GM23338 (cell line): ENCODE measurements at regions not wholly inside any gene's neighbourhood (a gene's known extent, or its start where the extent isn't known, plus 50 kb on each side); places are given as distances from the start of the nearest gene placed in this dataset.

Experiments
- ATAC-seq: fragments of 200-7000 bp; cut with Tn5 transposase; 3 replicates; pipeline ENCODE4 v1.9.1; 2020
- DNase-seq: peaks from one replicate; pipeline ENCODE4 v3.0.0-alpha.2; 2015; ENCODE audit warnings: low spot score
- H2AFZ ChIP-seq: fragments of 200-600 bp; sonication (generic); 2 replicates; pipeline ENCODE4 v1.8.0; 2016; ENCODE audit warnings: antibody characterized with exemption, mild to moderate bottlenecking, moderate library complexity
- H3F3A ChIP-seq: fragments of 200-600 bp; sonication (generic); replicated peaks from 2 replicates; pipeline ENCODE4 v1.8.0; 2017; ENCODE audit warnings: antibody characterized with exemption, mixed run types, low read depth
- H3K27ac ChIP-seq: fragments of 200-600 bp; sonication (generic); 2 replicates; pipeline ENCODE4 v1.6.1; 2016; ENCODE audit warnings: low read depth
- H3K27me3 ChIP-seq: fragments of 200-600 bp; sonication (generic); 2 replicates; pipeline ENCODE4 v1.8.0; 2016; ENCODE audit warnings: mild to moderate bottlenecking, mixed run types, moderate library complexity; ENCODE audit not compliant: insufficient read depth
- H3K36me3 ChIP-seq: fragments of 200-600 bp; sonication (generic); 2 replicates; pipeline ENCODE4 v1.8.0; 2016; ENCODE audit warnings: mild to moderate bottlenecking; ENCODE audit not compliant: insufficient read depth
- H3K4me1 ChIP-seq: fragments of 200-600 bp; sonication (generic); 2 replicates; pipeline ENCODE4 v1.8.0; 2016; ENCODE audit warnings: mild to moderate bottlenecking, moderate library complexity; ENCODE audit not compliant: insufficient read depth
- H3K4me2 ChIP-seq: fragments of 200-600 bp; sonication (generic); 2 replicates; pipeline ENCODE4 v1.7.1; 2017; ENCODE audit warnings: mixed run types
- H3K4me3 ChIP-seq: fragments of 200-600 bp; sonication (generic); 2 replicates; pipeline ENCODE4 v1.6.1; 2016; ENCODE audit warnings: mixed run types
- H3K79me2 ChIP-seq: fragments of 200-600 bp; sonication (generic); replicated peaks from 2 replicates; pipeline ENCODE4 v1.8.0; 2017; ENCODE audit warnings: mild to moderate bottlenecking; ENCODE audit not compliant: insufficient read depth
- H3K9me2 ChIP-seq: fragments of 200-600 bp; sonication (generic); 2 replicates; pipeline ENCODE4 v1.8.0; 2017; ENCODE audit not compliant: insufficient read depth
- H4K20me1 ChIP-seq: fragments of 200-600 bp; sonication (generic); replicated peaks from 2 replicates; pipeline ENCODE4 v1.8.0; 2017; ENCODE audit warnings: mild to moderate bottlenecking; ENCODE audit not compliant: insufficient read depth
- H3K27ac Mint-ChIP-seq: 2 replicates; pipeline ENCODE4 v1.8.0; 2020; ENCODE audit warnings: inconsistent platforms, mild to moderate bottlenecking, moderate library complexity, mixed read lengths
- H3K27me3 Mint-ChIP-seq: 3 replicates; pipeline ENCODE4 v1.8.0; 2022; ENCODE audit warnings: low read depth, mild to moderate bottlenecking, moderate library complexity, mixed read lengths, inconsistent platforms; ENCODE audit not compliant: insufficient read depth, poor library complexity
- H3K36me3 Mint-ChIP-seq: 3 replicates; pipeline ENCODE4 v1.8.0; 2021; ENCODE audit warnings: low read depth, mild to moderate bottlenecking, inconsistent platforms, moderate library complexity, mixed read lengths
- H3K4me1 Mint-ChIP-seq: 3 replicates; pipeline ENCODE4 v1.8.0; 2020; ENCODE audit warnings: mild to moderate bottlenecking, inconsistent platforms, mixed read lengths
- H3K4me3 Mint-ChIP-seq: 3 replicates; pipeline ENCODE4 v1.8.0; 2021; ENCODE audit warnings: moderate library complexity, mild to moderate bottlenecking, inconsistent platforms, mixed read lengths
- H3K9me3 Mint-ChIP-seq: 3 replicates; pipeline ENCODE4 v1.8.0; 2020; ENCODE audit warnings: moderate library complexity, mild to moderate bottlenecking, inconsistent platforms, mixed read lengths
- CREB1 ChIP-seq: fragments of 250-450 bp; sonication (Bioruptor Pico); IDR thresholded peaks from 2 replicates; pipeline ENCODE4 v1.5.0; 2020; ENCODE audit warnings: low read depth, mild to moderate bottlenecking, moderate library complexity
- CTCF ChIP-seq, 2 experiments: fragments of 200-600 bp in 1 of 2; sonication (generic) in 1 of 2; conservative IDR thresholded peaks; 2 replicates each; pipeline versions ENCODE4 v1.5.1 to v1.6.1; 2016 to 2017; ENCODE audit warnings: antibody characterized with exemption in 2 of 2, low read depth in 2 of 2, mild to moderate bottlenecking in 2 of 2, moderate library complexity in 1 of 2
- ETS1 ChIP-seq: IDR thresholded peaks from 2 replicates; pipeline ENCODE4 v1.6.1; 2016; ENCODE audit warnings: antibody characterized with exemption
- EZH2 ChIP-seq: fragments of 200-600 bp; sonication (generic); IDR thresholded peaks from one replicate; pipeline ENCODE4 v1.8.0; 2017; ENCODE audit warnings: antibody characterized with exemption, mild to moderate bottlenecking, low read depth; ENCODE audit not compliant: unreplicated experiment
- EZH2phosphoT487 ChIP-seq: fragments of 200-600 bp; sonication (generic); IDR thresholded peaks from one replicate; pipeline ENCODE4 v1.8.1; 2018; ENCODE audit warnings: antibody characterized with exemption; ENCODE audit not compliant: unreplicated experiment
- JUNB ChIP-seq: IDR thresholded peaks from one replicate; pipeline ENCODE4 v1.6.1; 2016; ENCODE audit warnings: antibody characterized with exemption; ENCODE audit not compliant: unreplicated experiment
- NANOG ChIP-seq: IDR thresholded peaks from 2 replicates; pipeline ENCODE4 v1.6.1; 2016; ENCODE audit warnings: antibody characterized with exemption, borderline replicate concordance
- POLR2AphosphoS5 ChIP-seq: IDR thresholded peaks from 2 replicates; pipeline ENCODE4 v1.6.1; 2016; ENCODE audit warnings: antibody characterized with exemption, low read depth
- REST ChIP-seq: IDR thresholded peaks from one replicate; pipeline ENCODE4 v1.6.1; 2018; ENCODE audit warnings: antibody characterized with exemption; ENCODE audit not compliant: unreplicated experiment
- STAT1 ChIP-seq: IDR thresholded peaks from one replicate; pipeline ENCODE4 v1.6.1; 2016; ENCODE audit warnings: antibody characterized with exemption; ENCODE audit not compliant: unreplicated experiment
- ZNF114 ChIP-seq: fragments of 250-450 bp; sonication (Bioruptor Pico); IDR thresholded peaks from 2 replicates; pipeline ENCODE4 v1.5.0; 2020; ENCODE audit warnings: mild to moderate bottlenecking, moderate library complexity
- ZNF331 ChIP-seq: fragments of 250-450 bp; sonication (Bioruptor Pico); IDR thresholded peaks from 2 replicates; pipeline ENCODE4 v1.5.0; 2020; ENCODE audit warnings: low read depth, mild to moderate bottlenecking, moderate library complexity
- ZNF462 ChIP-seq: fragments of 250-450 bp; sonication (Bioruptor Pico); IDR thresholded peaks from 2 replicates; pipeline ENCODE4 v1.5.0; 2020; ENCODE audit warnings: mild to moderate bottlenecking, moderate library complexity

- Histone ChIP-seq H4K20me1 (no peaks in the 10 kb centered on the region), H3K4me3 (no peak overlapping the region), H3K27me3 (no peaks in the 10 kb centered on the region), H3K4me2 (no peak overlapping the region), H3K9me2 (no peaks in the 10 kb centered on the region; the same call in 1 of the 2 replicates), H2AFZ (no peak overlapping the region), H3K27ac (no peak overlapping the region), H3K36me3 (no peaks in the 10 kb centered on the region; the same call in 1 of the 2 replicates), H3K79me2 (no peaks in the 10 kb centered on the region), H3F3A (no peaks in the 10 kb centered on the region), H3K4me1 (no peaks in the 10 kb centered on the region)
- peaks cover 2% of the 10 kb centered on the region for H3K27me3 Mint-ChIP-seq
- H3K9me3 Mint-ChIP-seq: peaks cover 9% of the 10 kb centered on the region
- no peak overlapping the region for H3K27ac Mint-ChIP-seq
- H3K36me3 Mint-ChIP-seq: peaks cover 8% of the 10 kb centered on the region; the same call in 2 of the 3 replicates
- no peak for TF ChIP-seq EZH2
- no peak for TF ChIP-seq STAT1
- TF ChIP-seq CREB1 (CRISPR knock-in tag): no peak
- no peak for TF ChIP-seq EZH2phosphoT487
- TF ChIP-seq NANOG: no peak
- no peak for TF ChIP-seq ZNF462
- no peak for TF ChIP-seq JUNB
- TF ChIP-seq ZNF114 (CRISPR knock-in tag): no peak
- no peak for TF ChIP-seq ZNF331 (CRISPR knock-in tag)
- no peak for TF ChIP-seq POLR2AphosphoS5
- TF ChIP-seq CTCF (conservative IDR thresholded peaks at IDR 0.05; ENCODE audit: low read depth in 2 of 2): no peak
- no peak for TF ChIP-seq REST
- no peak for TF ChIP-seq ETS1
- ATAC-seq (no peak), DNase-seq (no peak)
- H3K4me3 Mint-ChIP-seq: no peak overlapping the region
- no peaks in the 10 kb centered on the region for H3K4me1 Mint-ChIP-seq
Measured at GRCh38 chr5:15079566-15079965, 208.0 kb upstream of the ANKH start.
